GM12864 (cell line): ENCODE measurements at regions not wholly inside any gene's neighbourhood (a gene's known extent, or its start where the extent isn't known, plus 50 kb on each side); places are given as distances from the start of the nearest gene placed in this dataset.
"Not testable (repeated sequence)": the region's sequence is repeated elsewhere in the genome, so short reads cannot be mapped to it uniquely, and the experiment has no call there.

Source experiments
- DNase-seq: peaks from one replicate; pipeline ENCODE4 v3.0.0-alpha.2; 2011; ENCODE audit warnings: low read depth
- H3K4me3 ChIP-seq: 2 replicates; pipeline ENCODE4 v1.5.1; 2011; ENCODE audit warnings: mild to moderate bottlenecking, low read depth, low read length, control low read depth
- TF ChIP-seq, protein P1 (sequence below): IDR thresholded peaks from 2 replicates; pipeline ENCODE4 v1.5.1; 2011; ENCODE audit warnings: low read depth, mild to moderate bottlenecking, moderate library complexity, low read length, control low read depth, inconsistent platforms; ENCODE audit errors: missing control alignments

GRCh38 chr13:21297914-21298831 lies 121.7 kb downstream of the MRPL57 start:
- DNase-seq, result peak; percentile 78
- TF ChIP-seq, protein P1, sequence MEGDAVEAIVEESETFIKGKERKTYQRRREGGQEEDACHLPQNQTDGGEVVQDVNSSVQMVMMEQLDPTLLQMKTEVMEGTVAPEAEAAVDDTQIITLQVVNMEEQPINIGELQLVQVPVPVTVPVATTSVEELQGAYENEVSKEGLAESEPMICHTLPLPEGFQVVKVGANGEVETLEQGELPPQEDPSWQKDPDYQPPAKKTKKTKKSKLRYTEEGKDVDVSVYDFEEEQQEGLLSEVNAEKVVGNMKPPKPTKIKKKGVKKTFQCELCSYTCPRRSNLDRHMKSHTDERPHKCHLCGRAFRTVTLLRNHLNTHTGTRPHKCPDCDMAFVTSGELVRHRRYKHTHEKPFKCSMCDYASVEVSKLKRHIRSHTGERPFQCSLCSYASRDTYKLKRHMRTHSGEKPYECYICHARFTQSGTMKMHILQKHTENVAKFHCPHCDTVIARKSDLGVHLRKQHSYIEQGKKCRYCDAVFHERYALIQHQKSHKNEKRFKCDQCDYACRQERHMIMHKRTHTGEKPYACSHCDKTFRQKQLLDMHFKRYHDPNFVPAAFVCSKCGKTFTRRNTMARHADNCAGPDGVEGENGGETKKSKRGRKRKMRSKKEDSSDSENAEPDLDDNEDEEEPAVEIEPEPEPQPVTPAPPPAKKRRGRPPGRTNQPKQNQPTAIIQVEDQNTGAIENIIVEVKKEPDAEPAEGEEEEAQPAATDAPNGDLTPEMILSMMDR, result peak; percentile 80
- peak overlapping the region; percentile 70 for H3K4me3 ChIP-seq

DNA sequence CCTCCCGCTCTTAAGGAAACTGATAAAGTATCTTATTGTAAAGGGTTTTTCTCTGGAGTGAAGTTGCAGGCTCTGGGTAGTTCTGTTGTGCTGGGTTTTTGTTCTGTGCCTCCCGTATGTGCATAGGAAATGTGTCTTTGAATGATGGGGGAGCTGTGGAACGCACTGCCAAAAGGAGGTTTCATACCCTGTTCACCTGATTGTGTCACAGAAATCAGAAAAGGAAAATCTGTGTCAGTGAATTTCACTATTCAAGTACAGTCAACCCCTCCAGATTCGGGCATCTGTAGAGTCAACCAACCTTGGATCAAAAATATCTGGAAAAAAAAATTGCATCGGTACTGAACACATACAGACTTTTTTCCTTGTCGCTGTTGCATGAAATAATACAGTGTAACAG lies 127.8 kb downstream of the MRPL57 start:
- DNase-seq, result no peak
- H3K4me3 ChIP-seq, result no peak overlapping the region
- TF ChIP-seq, protein P1, result no peak

- not testable (repeated sequence) for DNase-seq, H3K4me3 ChIP-seq
These were observed 130.0 kb downstream of the MRPL57 start for GRCh38 chr13:21306300-21307073.

- DNase-seq, H3K4me3 ChIP-seq: not testable (repeated sequence)
These were observed 130.7 kb downstream of the MRPL57 start for GRCh38 chr13:21307158-21307557.

GRCh38 chr13:21308906-21309305 lies 132.4 kb downstream of the MRPL57 start:
- DNase-seq, result no peak
- no peak overlapping the region for H3K4me3 ChIP-seq
- TF ChIP-seq, protein P1, result no peak

GRCh38 chr13:21309542-21310172 lies 133.2 kb downstream of the MRPL57 start:
- TF ChIP-seq, protein P1, result no peak
- no peak overlapping the region for H3K4me3 ChIP-seq
- DNase-seq, result no peak

DNA sequence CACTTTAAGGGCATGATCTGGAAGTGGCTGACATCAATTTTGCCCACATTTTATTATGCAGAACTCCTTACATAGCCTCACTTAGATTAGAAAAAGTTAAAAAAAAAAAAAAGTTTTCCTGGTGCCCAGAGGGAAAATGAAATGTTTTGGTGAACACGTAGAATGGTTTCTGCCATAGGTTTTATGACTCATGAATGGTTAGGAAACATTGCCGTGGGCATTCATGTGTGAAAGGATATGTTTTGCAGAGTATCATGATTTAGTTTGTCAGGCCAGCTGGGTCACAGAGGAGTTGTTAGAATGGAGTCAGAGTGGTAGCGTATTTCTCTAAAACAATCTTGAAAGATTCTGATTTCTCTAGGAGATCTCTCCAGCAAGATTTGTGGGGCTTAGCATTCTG lies 133.8 kb downstream of the MRPL57 start:
- DNase-seq, result no peak
- TF ChIP-seq, protein P1, result no peak
- H3K4me3 ChIP-seq, result no peak overlapping the region

DNA sequence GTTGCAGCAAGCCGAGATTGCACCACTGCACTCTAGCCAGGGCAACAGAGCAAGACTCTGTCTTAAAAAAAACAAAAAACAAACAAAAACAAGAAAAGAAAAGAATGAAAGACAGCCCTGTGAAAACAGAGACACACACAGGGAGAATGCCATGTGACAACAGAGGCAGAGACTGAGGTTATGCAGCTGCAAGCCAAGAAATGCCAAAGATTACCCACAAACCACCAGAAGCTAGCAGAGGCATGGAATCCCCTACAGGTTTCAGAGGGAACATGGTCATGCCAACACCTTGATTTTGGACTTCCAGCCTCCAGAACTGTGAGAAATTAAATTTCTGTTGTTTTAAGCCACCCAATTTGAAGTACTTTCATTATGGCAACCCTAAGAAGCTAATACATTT lies 138.5 kb downstream of the MRPL57 start:
- H3K4me3 ChIP-seq, DNase-seq: not testable (repeated sequence)
